ENCODE measurements at regions not wholly inside any gene's neighbourhood (a gene's known extent, or its start where the extent isn't known, plus 50 kb on each side); places are given as distances from the start of the nearest gene placed in this dataset.

GRCh38 chr18:75658330-75658729, 230.8 kb upstream of the SMIM21 start:
- H3K4me3 ChIP-seq (ENCODE audit: low read length), result no peak overlapping the region
- no peak for DNase-seq (ENCODE audit: low read depth)
- TF ChIP-seq CTCF (conservative IDR thresholded peaks at IDR 0.05; ENCODE audit: low read depth, low read length), result no peak

- no peak for TF ChIP-seq CTCF (conservative IDR thresholded peaks at IDR 0.05; ENCODE audit: low read depth, low read length)
These were observed 229.2 kb upstream of the SMIM21 start for GRCh38 chr18:75656563-75657247.

GRCh38 chr18:75656035-75656434, 228.5 kb upstream of the SMIM21 start:
- H3K4me3 ChIP-seq (ENCODE audit: low read length), result no peak overlapping the region
- DNase-seq (ENCODE audit: low read depth), result no peak
- no peak for TF ChIP-seq CTCF (conservative IDR thresholded peaks at IDR 0.05; ENCODE audit: low read depth, low read length)

More at GRCh38 chr18:75656563-75657247, 229.2 kb upstream of the SMIM21 start:
- no peak for DNase-seq (ENCODE audit: low read depth)
- H3K4me3 ChIP-seq (ENCODE audit: low read length), result no peak overlapping the region

GRCh38 chr18:75654851-75655751, 227.6 kb upstream of the SMIM21 start:
- no peak for DNase-seq (ENCODE audit: low read depth)

GRCh38 chr18:75654386-75654785, 226.9 kb upstream of the SMIM21 start:
- no peak for TF ChIP-seq CTCF (conservative IDR thresholded peaks at IDR 0.05; ENCODE audit: low read depth, low read length)
- no peak for DNase-seq (ENCODE audit: low read depth)
- H3K4me3 ChIP-seq (ENCODE audit: low read length), result no peak overlapping the region

More at GRCh38 chr18:75654851-75655751, 227.6 kb upstream of the SMIM21 start:
- no peak for TF ChIP-seq CTCF (conservative IDR thresholded peaks at IDR 0.05; ENCODE audit: low read depth, low read length)
- no peak overlapping the region for H3K4me3 ChIP-seq (ENCODE audit: low read length)

- no peak for DNase-seq (ENCODE audit: low read depth)
- no peak for TF ChIP-seq CTCF (conservative IDR thresholded peaks at IDR 0.05; ENCODE audit: low read depth, low read length)
- H3K4me3 ChIP-seq (ENCODE audit: low read length), result no peak overlapping the region
These were observed 225.0 kb upstream of the SMIM21 start for GRCh38 chr18:75652528-75652927.

Data from retinal pigment epithelial cell (primary cell).